ENCODE measurements at regions not wholly inside any gene's neighbourhood (a gene's known extent, or its start where the extent isn't known, plus 50 kb on each side); places are given as distances from the start of the nearest gene placed in this dataset.

DNA sequence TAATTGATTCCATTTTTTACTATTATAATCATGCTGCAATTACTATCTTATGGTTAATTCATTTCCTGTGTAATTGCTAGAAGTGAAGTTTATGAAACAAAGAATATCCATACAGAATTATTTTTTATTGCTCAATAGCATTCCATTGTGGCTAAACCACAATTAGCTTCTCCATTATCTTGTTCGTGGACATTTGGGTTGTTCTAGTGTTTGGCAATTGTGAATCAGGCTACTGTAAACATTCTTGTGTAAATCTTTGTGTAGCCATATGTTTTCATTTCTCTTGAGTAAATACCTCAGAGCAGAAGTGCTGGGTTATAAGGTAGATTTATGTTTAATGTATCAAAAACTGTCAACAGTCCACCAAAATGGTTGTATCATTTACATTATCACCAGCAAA, 341.1 kb downstream of the MAT2B start:
- ATAC-seq (no peak), DNase-seq (no peak)
- no peaks in the 10 kb centered on the region for H3K4me1 ChIP-seq
- 7% methylated on average over 1 of the region's 1 CpG for WGBS (ENCODE audit: insufficient coverage, low coverage, low lambda C conversion rate, missing lambda C conversion rate)
- TF ChIP-seq, protein P1, sequence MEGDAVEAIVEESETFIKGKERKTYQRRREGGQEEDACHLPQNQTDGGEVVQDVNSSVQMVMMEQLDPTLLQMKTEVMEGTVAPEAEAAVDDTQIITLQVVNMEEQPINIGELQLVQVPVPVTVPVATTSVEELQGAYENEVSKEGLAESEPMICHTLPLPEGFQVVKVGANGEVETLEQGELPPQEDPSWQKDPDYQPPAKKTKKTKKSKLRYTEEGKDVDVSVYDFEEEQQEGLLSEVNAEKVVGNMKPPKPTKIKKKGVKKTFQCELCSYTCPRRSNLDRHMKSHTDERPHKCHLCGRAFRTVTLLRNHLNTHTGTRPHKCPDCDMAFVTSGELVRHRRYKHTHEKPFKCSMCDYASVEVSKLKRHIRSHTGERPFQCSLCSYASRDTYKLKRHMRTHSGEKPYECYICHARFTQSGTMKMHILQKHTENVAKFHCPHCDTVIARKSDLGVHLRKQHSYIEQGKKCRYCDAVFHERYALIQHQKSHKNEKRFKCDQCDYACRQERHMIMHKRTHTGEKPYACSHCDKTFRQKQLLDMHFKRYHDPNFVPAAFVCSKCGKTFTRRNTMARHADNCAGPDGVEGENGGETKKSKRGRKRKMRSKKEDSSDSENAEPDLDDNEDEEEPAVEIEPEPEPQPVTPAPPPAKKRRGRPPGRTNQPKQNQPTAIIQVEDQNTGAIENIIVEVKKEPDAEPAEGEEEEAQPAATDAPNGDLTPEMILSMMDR (IDR thresholded peaks at IDR 0.05): no peak
- TF ChIP-seq POLR2A (IDR thresholded peaks at IDR 0.05): no peak
- peaks cover 0 to 3% (median 0%) of the 10 kb centered on the region in 4 donors for H3K9me3 ChIP-seq
- no peak overlapping the region for H3K27ac ChIP-seq
- intact Hi-C loops (cut with DNase I): no loop called here
- H3K4me3 ChIP-seq: no peak overlapping the region
- H3K36me3 ChIP-seq: no peaks in the 10 kb centered on the region
- H3K27me3 ChIP-seq: no peaks in the 10 kb centered on the region

DNA sequence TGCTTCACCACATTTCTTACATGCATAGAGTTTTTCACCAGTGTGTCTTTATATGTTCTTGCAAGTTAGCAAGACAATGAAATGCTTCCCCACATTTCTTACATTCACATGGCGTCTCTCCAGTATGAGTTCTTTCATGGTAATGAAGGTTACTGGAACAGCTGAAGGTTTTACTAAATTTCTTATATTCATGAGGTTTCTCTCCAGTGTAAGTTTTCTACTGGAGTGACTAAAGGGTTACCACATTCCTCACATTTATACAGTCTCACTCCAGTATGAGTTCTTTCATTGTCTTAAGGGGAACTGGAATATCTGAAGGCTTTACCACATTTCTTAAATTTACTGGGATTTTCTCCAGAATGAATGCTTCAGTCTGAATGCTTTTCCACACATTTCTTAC, 350.3 kb downstream of the MAT2B start:
- Histone ChIP-seq H3K9me3 (peaks cover 0 to 4% (median 0%) of the 10 kb centered on the region in 4 donors), H3K4me3 (no peak overlapping the region), H3K36me3 (no peaks in the 10 kb centered on the region), H3K27me3 (no peaks in the 10 kb centered on the region), H3K27ac (no peak overlapping the region), H3K4me1 (no peaks in the 10 kb centered on the region)
- no peak for TF ChIP-seq POLR2A (IDR thresholded peaks at IDR 0.05)
- TF ChIP-seq, protein P1 (IDR thresholded peaks at IDR 0.05): no peak
- 36% methylated on average over 1 of the region's 1 CpG for WGBS (ENCODE audit: insufficient coverage, low coverage, low lambda C conversion rate, missing lambda C conversion rate)
- DNase-seq (no peak), ATAC-seq (no peak)
- intact Hi-C loops (cut with DNase I): no loop called here

DNA sequence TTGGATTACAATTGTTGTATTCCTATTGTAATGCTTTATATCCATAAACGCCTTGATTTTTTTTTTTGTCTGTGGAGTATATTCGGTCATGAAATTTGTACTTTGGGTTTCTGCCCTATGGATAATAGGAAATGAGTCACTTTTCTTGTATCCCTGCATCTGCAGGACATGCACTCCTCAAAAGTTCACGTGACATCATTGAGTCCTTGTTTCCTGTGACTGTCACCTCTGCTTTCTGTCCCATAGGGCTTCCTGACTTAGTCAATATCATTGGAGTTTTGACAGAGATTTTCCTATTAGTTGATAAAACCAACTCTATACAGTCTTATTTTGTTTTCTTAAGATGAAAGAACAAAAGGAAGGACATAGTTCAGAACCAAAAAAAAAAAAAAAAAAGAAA, 356.3 kb downstream of the MAT2B start:
- H3K4me3 ChIP-seq: no peak overlapping the region
- intact Hi-C loops (cut with DNase I): no loop called here
- H3K4me1 ChIP-seq: no peaks in the 10 kb centered on the region
- 46% methylated on average over 3 of the region's 3 CpGs for WGBS (ENCODE audit: insufficient coverage, low coverage, low lambda C conversion rate, missing lambda C conversion rate)
- H3K27me3 ChIP-seq: no peaks in the 10 kb centered on the region
- TF ChIP-seq POLR2A (IDR thresholded peaks at IDR 0.05): no peak
- no peak overlapping the region for H3K27ac ChIP-seq
- DNase-seq: no peak
- peaks cover 0 to 4% (median 0%) of the 10 kb centered on the region in 4 donors for H3K9me3 ChIP-seq
- H3K36me3 ChIP-seq: no peaks in the 10 kb centered on the region
- ATAC-seq: peak; percentile 66 to 94 (median 82)

DNA sequence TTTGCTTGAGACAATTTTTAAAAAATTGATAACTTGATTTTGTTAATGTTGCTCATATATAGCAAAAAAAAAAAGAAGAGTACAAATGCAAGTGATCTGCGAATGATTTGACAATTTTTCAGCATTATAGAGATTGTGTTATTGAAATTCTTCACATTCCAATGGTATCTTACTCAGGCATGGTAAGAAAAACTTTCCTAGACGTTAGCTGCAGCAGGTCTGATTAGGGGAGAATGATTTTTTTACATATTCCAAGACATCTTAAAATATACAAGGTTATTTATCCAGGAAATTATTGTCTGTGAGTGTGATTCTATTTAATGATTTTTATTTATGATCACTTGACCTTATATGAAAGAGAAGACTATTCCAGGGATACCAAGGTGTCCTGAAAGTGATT, 361.9 kb downstream of the MAT2B start:
- Histone ChIP-seq H3K4me3 (no peak overlapping the region), H3K27ac (no peak overlapping the region), H3K27me3 (no peaks in the 10 kb centered on the region), H3K36me3 (no peaks in the 10 kb centered on the region), H3K9me3 (no peaks in the 10 kb centered on the region), H3K4me1 (no peaks in the 10 kb centered on the region)
- intact Hi-C loops (cut with DNase I): no loop called here
- peak in 3 of 4 donors; percentile 27 to 67 (median 35) for ATAC-seq
- DNase-seq: no peak
- TF ChIP-seq, protein P1 (IDR thresholded peaks at IDR 0.05): no peak
- TF ChIP-seq POLR2A (IDR thresholded peaks at IDR 0.05): no peak
- WGBS (ENCODE audit: insufficient coverage, low coverage, low lambda C conversion rate, missing lambda C conversion rate): 20% methylated on average over 2 of the region's 2 CpGs

DNA sequence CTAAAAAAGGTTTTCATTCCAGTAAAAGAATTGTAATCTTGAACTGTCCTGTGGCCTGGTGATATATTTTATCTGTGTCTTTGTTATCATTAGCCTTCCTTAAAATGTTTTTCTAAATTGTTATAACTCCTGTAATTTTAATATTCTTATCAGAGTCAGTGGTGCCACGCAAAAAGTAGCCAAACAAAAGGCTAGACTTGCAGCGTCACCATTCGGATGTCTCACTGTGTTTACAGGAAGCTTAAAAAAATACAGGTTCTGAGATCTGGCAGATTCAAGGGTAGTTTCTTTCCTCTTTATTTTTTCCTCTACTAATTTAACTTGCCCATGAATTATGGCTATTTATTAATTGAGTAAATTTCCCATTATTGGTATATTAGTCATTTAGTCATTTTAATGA, 362.3 kb downstream of the MAT2B start:
- no peaks in the 10 kb centered on the region for H3K27me3 ChIP-seq
- H3K4me3 ChIP-seq: no peak overlapping the region
- H3K27ac ChIP-seq: peak overlapping the region in 1 of 3 donors; percentile 34
- ATAC-seq (peak; percentile 32 to 75 (median 68)), DNase-seq (no peak)
- H3K4me1 ChIP-seq: no peaks in the 10 kb centered on the region
- no peaks in the 10 kb centered on the region for H3K36me3 ChIP-seq
- H3K9me3 ChIP-seq: no peaks in the 10 kb centered on the region
- intact Hi-C loops (cut with DNase I): no loop called here
- WGBS (ENCODE audit: insufficient coverage, low coverage, low lambda C conversion rate, missing lambda C conversion rate): 24% methylated on average over 3 of the region's 3 CpGs
- no peak for TF ChIP-seq POLR2A (IDR thresholded peaks at IDR 0.05)
- TF ChIP-seq, protein P1 (IDR thresholded peaks at IDR 0.05): no peak
